B cell (primary cell): ENCODE measurements at regions not wholly inside any gene's neighbourhood (a gene's known extent, or its start where the extent isn't known, plus 50 kb on each side); places are given as distances from the start of the nearest gene placed in this dataset.
"Not testable (repeated sequence)": the region's sequence is repeated elsewhere in the genome, so short reads cannot be mapped to it uniquely, and the experiment has no call there.

Experiments used
- ATAC-seq: fragments of 200-7000 bp; cut with Tn5 transposase; one replicate; pipeline ENCODE4 v1.10.0; 2021; ENCODE audit warnings: low read depth, mild to moderate bottlenecking, moderate number of reproducible peaks, moderate library complexity
- CTCF ChIA-PET: fragments of 350-600 bp; sonication (Branson Sonifier 250); formaldehyde crosslinking; loops from one replicate; lab custom pipeline; 2021; ENCODE audit warnings: antibody characterized with exemption, inconsistent platforms; lab: Charles Lee
- POLR2A ChIA-PET: fragments of 350-600 bp; sonication (Branson Sonifier 250); formaldehyde crosslinking; loops from one replicate; lab custom pipeline; 2021; ENCODE audit warnings: antibody characterized with exemption; lab: Charles Lee
- DNase-seq: peaks from one replicate; pipeline ENCODE4 v3.0.0; 2013
- H2AFZ ChIP-seq: 2 replicates; pipeline ENCODE4 v1.6.1; 2012; ENCODE audit warnings: mild to moderate bottlenecking, low read depth, low read length; ENCODE audit not compliant: insufficient read depth, poor library complexity, severe bottlenecking
- H3K27ac ChIP-seq, 2 donors: 1 replicate in 1 of 2; 2 replicates in 1 of 2; pipeline ENCODE4 v1.5.1; 2012 to 2013; ENCODE audit warnings: low read length in 2 of 2, mild to moderate bottlenecking in 2 of 2, moderate library complexity in 1 of 2
- H3K27me3 ChIP-seq, 4 experiments: fragments of 200-600 bp in 1 of 4; sonication (generic) in 1 of 4; replicated peaks in 1 of 4; 1 replicate in 2 of 4; 2 replicates in 2 of 4; pipeline versions ENCODE4 v1.6.1 to v1.7.0; 2013 to 2016; ENCODE audit warnings: low read length in 3 of 4, mild to moderate bottlenecking in 2 of 4, mixed read lengths in 1 of 4, moderate library complexity in 1 of 4; ENCODE audit not compliant: insufficient read depth in 4 of 4, control insufficient read depth in 3 of 4; ENCODE audit errors: control extremely low read depth in 1 of 4
- H3K36me3 ChIP-seq, 2 experiments: replicated peaks in 1 of 2; 1 replicate in 1 of 2; 2 replicates in 1 of 2; pipeline versions ENCODE4 v1.6.1 to v1.7.1; 2013; ENCODE audit warnings: low read length in 1 of 2; ENCODE audit not compliant: insufficient read depth in 2 of 2, control insufficient read depth in 1 of 2; ENCODE audit errors: control extremely low read depth in 1 of 2, extremely low read depth in 1 of 2
- H3K4me1 ChIP-seq, 2 donors: fragments of 200-600 bp in 1 of 2; sonication (generic) in 1 of 2; 1 replicate in 1 of 2; 2 replicates in 1 of 2; pipeline versions ENCODE4 v1.5.1 to v1.6.1; 2013 to 2017; ENCODE audit warnings: low read length in 2 of 2; ENCODE audit not compliant: control insufficient read depth in 2 of 2, insufficient read depth in 2 of 2
- H3K4me2 ChIP-seq: replicated peaks from 2 replicates; pipeline ENCODE3; 2012; ENCODE audit warnings: mild to moderate bottlenecking, low read depth, low read length; ENCODE audit not compliant: poor library complexity, severe bottlenecking
- H3K4me3 ChIP-seq, 5 experiments: fragments of 200-600 bp in 1 of 5; sonication (generic) in 1 of 5; 1 replicate in 3 of 5; 2 replicates in 2 of 5; pipeline versions ENCODE4 v1.5.1 to v1.7.0; 2011 to 2016; ENCODE audit warnings: low read length in 4 of 5, mild to moderate bottlenecking in 4 of 5, low read depth in 2 of 5, control low read depth in 1 of 5, moderate library complexity in 1 of 5; ENCODE audit not compliant: insufficient read depth in 1 of 5; ENCODE audit errors: control extremely low read depth in 1 of 5, extremely low read depth in 1 of 5
- H3K79me2 ChIP-seq: fragments of 200-600 bp; sonication (generic); one replicate; pipeline ENCODE4 v1.6.0; 2016; ENCODE audit warnings: low read length; ENCODE audit not compliant: control insufficient read depth, insufficient read depth
- H3K9ac ChIP-seq: fragments of 200-600 bp; sonication (generic); 2 replicates; pipeline ENCODE4 v1.6.1; 2017; ENCODE audit warnings: mild to moderate bottlenecking, low read length, moderate library complexity
- H3K9me3 ChIP-seq, 3 donors: one replicate each; pipeline versions ENCODE4 v1.6.1 to v1.7.1; 2013; ENCODE audit warnings: low read length in 2 of 3; ENCODE audit not compliant: control insufficient read depth in 2 of 3, insufficient read depth in 1 of 3; ENCODE audit errors: control extremely low read depth in 1 of 3
- H4K20me1 ChIP-seq: 2 replicates; pipeline ENCODE4 v1.6.0; 2012; ENCODE audit warnings: mild to moderate bottlenecking, low read length; ENCODE audit not compliant: insufficient read depth, control insufficient read depth, poor library complexity, severe bottlenecking
- H3K27ac Mint-ChIP-seq: one replicate; pipeline ENCODE4 v1.8.0; 2021; ENCODE audit warnings: mixed read lengths
- H3K27me3 Mint-ChIP-seq: one replicate; pipeline ENCODE4 v1.8.0; 2021; ENCODE audit warnings: mixed read lengths
- H3K4me1 Mint-ChIP-seq: one replicate; pipeline ENCODE4 v1.8.0; 2021; ENCODE audit warnings: mixed read lengths
- H3K4me3 Mint-ChIP-seq: one replicate; pipeline ENCODE4 v1.8.0; 2021; ENCODE audit warnings: mixed read lengths
- H3K9me3 Mint-ChIP-seq: one replicate; pipeline ENCODE4 v1.8.0; 2022; ENCODE audit warnings: mixed read lengths; ENCODE audit not compliant: insufficient read depth
- CTCF ChIP-seq: fragments of 200-600 bp; IDR thresholded peaks from one replicate; pipeline ENCODE4 v1.8.0; 2022; ENCODE audit warnings: antibody characterized with exemption, mild to moderate bottlenecking
- EZH2 ChIP-seq: IDR thresholded peaks from 2 replicates; pipeline ENCODE4 v1.6.1; 2012; ENCODE audit warnings: borderline replicate concordance, low read depth, mild to moderate bottlenecking, moderate library complexity, low read length; ENCODE audit not compliant: insufficient read depth, poor library complexity, severe bottlenecking
- WGBS: methylation state at CpG from one replicate; pipeline ENCODE4 v1.1.5; 2013; ENCODE audit warnings: missing lambda C conversion rate; ENCODE audit not compliant: insufficient coverage; 5-methylcytosine and 5-hydroxymethylcytosine counted together
- intact Hi-C: fragments of 100-400 bp; cut with micrococcal nuclease; formaldehyde crosslinking; loops from one replicate; pipeline ENCODE4 v1.10.0; 2022

- H3K4me2 ChIP-seq, result no peak overlapping the region
- H3K9me3 ChIP-seq, result no peaks in the 10 kb centered on the region
- 22% methylated on average over 1 of the region's 3 CpGs for WGBS
- CTCF ChIA-PET, result interaction anchor here (0.7 kb wide), 1 partner anchor 1389 kb away, joined by 3 read pairs; no protein-coding TSS in a partner anchor
- no peaks in the 10 kb centered on the region for H3K79me2 ChIP-seq
- no peak overlapping the region for H2AFZ ChIP-seq
- no peaks in the 10 kb centered on the region for H3K27me3 Mint-ChIP-seq
- TF ChIP-seq EZH2 (no peak), CTCF (no peak)
- no peaks in the 10 kb centered on the region for H3K36me3 ChIP-seq
- no peaks in the 10 kb centered on the region for H3K4me1 ChIP-seq
- H4K20me1 ChIP-seq, result no peaks in the 10 kb centered on the region
- DNase-seq (no peak), ATAC-seq (no peak)
- intact Hi-C loops, result no loop called here
- POLR2A ChIA-PET, result no interaction called here
- H3K9me3 Mint-ChIP-seq, result no peaks in the 10 kb centered on the region
- no peak overlapping the region for H3K27ac ChIP-seq
- H3K4me3 ChIP-seq, result no peak overlapping the region
- H3K27ac Mint-ChIP-seq, result no peak overlapping the region
- no peak overlapping the region for H3K4me3 Mint-ChIP-seq
- H3K4me1 Mint-ChIP-seq, result no peaks in the 10 kb centered on the region
- no peaks in the 10 kb centered on the region for H3K27me3 ChIP-seq
- no peak overlapping the region for H3K9ac ChIP-seq
Observed at GRCh38 chr16:60203525-60204124, 1469.5 kb upstream of the GOT2 start.

- H3K4me2 ChIP-seq, intact Hi-C loops, H2AFZ ChIP-seq, H3K36me3 ChIP-seq, H3K9me3 Mint-ChIP-seq, H3K4me1 ChIP-seq, H3K4me3 ChIP-seq, H3K27ac ChIP-seq, H3K9me3 ChIP-seq, ATAC-seq, H4K20me1 ChIP-seq, H3K27me3 Mint-ChIP-seq, H3K27me3 ChIP-seq, POLR2A ChIA-PET, H3K9ac ChIP-seq, CTCF ChIA-PET, DNase-seq, H3K4me3 Mint-ChIP-seq, H3K79me2 ChIP-seq, H3K4me1 Mint-ChIP-seq, H3K27ac Mint-ChIP-seq: not testable (repeated sequence)
- WGBS, result 94% methylated on average over 6 of the region's 6 CpGs
Observed at GRCh38 chr16:60200729-60201128, 1466.6 kb upstream of the GOT2 start.
